ENCODE measurements at regions not wholly inside any gene's neighbourhood (a gene's known extent, or its start where the extent isn't known, plus 50 kb on each side); places are given as distances from the start of the nearest gene placed in this dataset.

DNA sequence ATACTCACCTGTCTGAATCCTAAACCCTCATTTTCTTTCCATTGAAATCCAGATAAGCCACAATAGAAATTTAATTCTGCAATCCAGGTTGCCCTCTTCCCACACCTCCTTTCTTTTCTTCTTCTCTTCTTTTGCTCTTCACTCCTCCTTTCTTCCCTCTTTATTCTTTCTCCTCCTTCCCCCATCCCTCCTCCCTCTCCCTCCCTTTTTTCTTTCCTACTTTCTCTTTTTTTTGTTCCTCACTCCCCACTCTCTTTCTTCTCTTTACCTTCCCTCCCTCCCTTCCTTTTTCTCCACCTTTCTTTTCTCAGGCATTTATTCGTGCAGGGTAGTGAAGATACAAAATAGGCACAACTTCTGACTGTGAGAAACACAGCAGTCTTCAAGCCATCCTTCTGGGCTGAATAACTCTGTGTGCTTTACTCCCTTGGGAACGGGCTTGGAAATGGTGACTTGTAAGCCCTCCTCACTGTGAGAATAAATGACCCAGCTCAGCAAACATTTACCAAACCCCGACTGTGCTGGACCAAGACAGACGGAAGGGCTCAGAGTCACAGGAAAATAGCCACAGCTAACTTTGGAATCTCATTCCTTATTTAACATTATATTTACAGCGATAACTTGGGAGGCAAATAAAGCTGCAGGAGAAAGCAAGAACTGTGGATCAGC lies 140.8 kb downstream of the HAPSTR1 start:
- Mint-ChIP-seq H3K27me3 (ENCODE audit: low read depth) (no peaks in the 10 kb centered on the region; the same call in 1 of the 2 replicates), H3K4me1 (peaks cover 10% of the 10 kb centered on the region), H3K9me3 (peaks cover under 1% of the 10 kb centered on the region; the same call in 1 of the 2 replicates), H3K36me3 (no peaks in the 10 kb centered on the region), H3K27ac (peak overlapping the region; percentile 31; the same call in 1 of the 2 replicates), H3K4me3 (no peak overlapping the region)
- POLR2A ChIA-PET, result no interaction called here
- DNase-seq (ENCODE audit: low spot score) (no peak), ATAC-seq (peak; percentile 32)
- no peak for TF ChIP-seq RORB (CRISPR knock-in tag; IDR thresholded peaks at IDR 0.05)
- no peak for TF ChIP-seq JUN (CRISPR knock-in tag; IDR thresholded peaks at IDR 0.05)
- TF ChIP-seq FOXP1 (CRISPR knock-in tag; IDR thresholded peaks at IDR 0.05; ENCODE audit: borderline replicate concordance), result no peak
- no peak for TF ChIP-seq JAZF1 (CRISPR knock-in tag; IDR thresholded peaks at IDR 0.05)
- no peak for TF ChIP-seq ZBTB21 (CRISPR knock-in tag; IDR thresholded peaks at IDR 0.05; ENCODE audit: borderline replicate concordance)
- no peak for TF ChIP-seq ZNF138 (CRISPR knock-in tag; conservative IDR thresholded peaks at IDR 0.05)
- TF ChIP-seq ZNF423 (CRISPR knock-in tag; IDR thresholded peaks at IDR 0.05), result no peak
- no peak for TF ChIP-seq NFE2L1 (CRISPR knock-in tag; IDR thresholded peaks at IDR 0.05)
- TF ChIP-seq, protein P1, sequence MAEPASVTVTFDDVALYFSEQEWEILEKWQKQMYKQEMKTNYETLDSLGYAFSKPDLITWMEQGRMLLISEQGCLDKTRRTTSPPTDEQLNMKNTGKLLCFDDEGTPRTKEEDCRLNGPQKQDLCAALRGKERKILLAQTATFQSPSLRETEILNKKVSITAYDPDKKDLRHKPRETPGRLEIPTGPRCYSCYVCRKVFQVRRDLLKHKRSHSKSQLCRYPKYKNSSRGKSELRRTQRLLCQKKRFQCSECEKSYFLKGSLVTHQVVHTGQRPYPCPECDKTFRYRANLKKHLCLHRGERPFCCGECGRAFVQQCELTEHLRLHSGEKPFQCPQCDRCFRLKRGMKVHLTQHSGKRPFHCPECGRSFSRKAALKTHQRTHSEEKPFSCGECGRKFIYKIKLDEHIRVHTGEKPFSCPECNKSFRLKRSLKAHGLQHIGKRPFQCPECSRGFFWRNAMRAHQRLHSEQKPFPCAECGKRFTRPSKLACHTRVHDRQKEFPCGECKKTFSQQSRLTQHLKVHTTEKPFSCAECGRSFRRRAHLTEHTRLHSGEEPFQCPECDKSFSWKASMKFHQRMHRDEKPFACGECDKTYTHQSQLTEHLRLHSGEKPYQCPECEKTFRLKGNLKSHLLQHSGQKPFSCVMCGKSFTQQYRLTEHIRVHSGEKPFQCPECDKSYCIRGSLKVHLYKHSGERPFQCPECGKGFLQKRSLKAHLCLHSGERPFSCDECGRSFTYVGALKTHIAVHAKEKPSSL (CRISPR knock-in tag; conservative IDR thresholded peaks at IDR 0.05), result no peak
- no peak for TF ChIP-seq ZNF396 (CRISPR knock-in tag; IDR thresholded peaks at IDR 0.05; ENCODE audit: borderline replicate concordance)
- TF ChIP-seq, protein P2, sequence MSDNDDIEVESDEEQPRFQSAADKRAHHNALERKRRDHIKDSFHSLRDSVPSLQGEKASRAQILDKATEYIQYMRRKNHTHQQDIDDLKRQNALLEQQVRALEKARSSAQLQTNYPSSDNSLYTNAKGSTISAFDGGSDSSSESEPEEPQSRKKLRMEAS (CRISPR knock-in tag; IDR thresholded peaks at IDR 0.05), result no peak
- no peak for TF ChIP-seq GABPB1 (CRISPR knock-in tag; IDR thresholded peaks at IDR 0.05)
- no peak for TF ChIP-seq SMAD3 (CRISPR knock-in tag; IDR thresholded peaks at IDR 0.05; ENCODE audit: borderline replicate concordance)
- CTCF ChIA-PET, result interaction anchor here (0.9 kb wide), 1 partner anchor 93 kb away, joined by 4 read pairs; no protein-coding TSS in a partner anchor

DNA sequence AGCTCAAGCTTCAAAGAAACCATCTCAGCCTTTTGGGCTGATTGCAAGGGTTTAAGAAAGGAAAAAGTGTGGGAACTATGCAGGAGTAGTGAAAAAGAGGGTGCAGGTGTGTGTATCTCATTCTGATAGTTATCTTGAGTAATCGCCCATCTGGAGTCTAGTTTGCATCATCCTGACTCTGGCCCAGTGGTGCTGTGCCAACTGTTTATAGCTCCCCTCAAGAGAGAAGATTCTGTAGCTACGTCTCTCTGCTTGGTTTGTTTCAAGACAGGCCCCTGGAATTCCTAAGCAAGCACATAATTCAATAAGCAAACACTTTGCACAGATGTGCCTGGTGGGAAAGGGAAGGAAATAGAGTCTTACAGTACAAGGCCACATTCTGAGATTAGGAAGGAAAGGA lies 144.4 kb downstream of the HAPSTR1 start:
- H3K4me3 Mint-ChIP-seq, result no peak overlapping the region
- DNase-seq (ENCODE audit: low spot score), result no peak
- TF ChIP-seq ZNF423 (CRISPR knock-in tag; IDR thresholded peaks at IDR 0.05) (no peak), ESRRA (CRISPR knock-in tag; IDR thresholded peaks at IDR 0.05; ENCODE audit: borderline replicate concordance) (no peak)
- H3K27ac Mint-ChIP-seq, result no peak overlapping the region
- POLR2A ChIA-PET, result interaction anchor here (0.5 kb wide), 1 partner anchor 95 kb away, joined by 3 read pairs; no protein-coding TSS in a partner anchor
- H3K4me1 Mint-ChIP-seq, result peaks cover 10% of the 10 kb centered on the region
- ATAC-seq, result no peak
- no peaks in the 10 kb centered on the region; the same call in 1 of the 2 replicates for H3K27me3 Mint-ChIP-seq (ENCODE audit: low read depth)
- H3K9me3 Mint-ChIP-seq, result peaks cover 14% of the 10 kb centered on the region
- CTCF ChIA-PET, result interaction anchor here (1.1 to 1.7 kb wide), 3 partner anchors 12 to 96 kb away, joined by 6 to 10 read pairs (median 9); no protein-coding TSS in a partner anchor
- peaks cover 3% of the 10 kb centered on the region; the same call in 1 of the 2 replicates for H3K36me3 Mint-ChIP-seq

DNA sequence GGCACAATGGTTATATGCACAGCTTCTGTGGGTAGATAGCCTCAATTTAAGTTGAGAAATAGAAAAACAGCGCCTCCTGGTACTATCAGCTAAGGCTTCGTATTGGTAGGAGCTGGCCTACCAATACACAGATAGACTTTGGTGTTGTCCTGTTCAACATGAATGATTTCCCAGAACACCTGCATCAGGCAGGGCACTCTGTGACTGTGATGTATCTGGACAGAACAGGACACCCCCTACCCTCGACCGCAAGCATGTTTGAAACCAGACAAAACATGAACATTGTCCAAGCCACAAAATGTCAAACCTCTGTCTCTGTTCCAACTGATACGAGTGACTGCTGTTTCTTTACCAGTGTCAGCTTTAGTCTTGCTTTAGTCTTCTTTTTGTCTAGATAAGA lies 144.9 kb downstream of the HAPSTR1 start:
- ChIA-PET CTCF (interaction anchor here (0.7 to 1.7 kb wide), 4 partner anchors 11 to 96 kb away, joined by 4 to 10 read pairs (median 8); no protein-coding TSS in a partner anchor), POLR2A (interaction anchor here (0.5 kb wide), 1 partner anchor 96 kb away, joined by 3 read pairs; no protein-coding TSS in a partner anchor)
- TF ChIP-seq SOX15 (CRISPR knock-in tag; IDR thresholded peaks at IDR 0.05), result no peak
- TF ChIP-seq ZNF317 (CRISPR knock-in tag; IDR thresholded peaks at IDR 0.05; ENCODE audit: borderline replicate concordance, low read depth), result no peak
- no peak for TF ChIP-seq FOXJ3 (CRISPR knock-in tag; IDR thresholded peaks at IDR 0.05; ENCODE audit: borderline replicate concordance)
- no peak for TF ChIP-seq ELF4 (CRISPR knock-in tag; IDR thresholded peaks at IDR 0.05; ENCODE audit: low read depth)
- TF ChIP-seq, protein P3, sequence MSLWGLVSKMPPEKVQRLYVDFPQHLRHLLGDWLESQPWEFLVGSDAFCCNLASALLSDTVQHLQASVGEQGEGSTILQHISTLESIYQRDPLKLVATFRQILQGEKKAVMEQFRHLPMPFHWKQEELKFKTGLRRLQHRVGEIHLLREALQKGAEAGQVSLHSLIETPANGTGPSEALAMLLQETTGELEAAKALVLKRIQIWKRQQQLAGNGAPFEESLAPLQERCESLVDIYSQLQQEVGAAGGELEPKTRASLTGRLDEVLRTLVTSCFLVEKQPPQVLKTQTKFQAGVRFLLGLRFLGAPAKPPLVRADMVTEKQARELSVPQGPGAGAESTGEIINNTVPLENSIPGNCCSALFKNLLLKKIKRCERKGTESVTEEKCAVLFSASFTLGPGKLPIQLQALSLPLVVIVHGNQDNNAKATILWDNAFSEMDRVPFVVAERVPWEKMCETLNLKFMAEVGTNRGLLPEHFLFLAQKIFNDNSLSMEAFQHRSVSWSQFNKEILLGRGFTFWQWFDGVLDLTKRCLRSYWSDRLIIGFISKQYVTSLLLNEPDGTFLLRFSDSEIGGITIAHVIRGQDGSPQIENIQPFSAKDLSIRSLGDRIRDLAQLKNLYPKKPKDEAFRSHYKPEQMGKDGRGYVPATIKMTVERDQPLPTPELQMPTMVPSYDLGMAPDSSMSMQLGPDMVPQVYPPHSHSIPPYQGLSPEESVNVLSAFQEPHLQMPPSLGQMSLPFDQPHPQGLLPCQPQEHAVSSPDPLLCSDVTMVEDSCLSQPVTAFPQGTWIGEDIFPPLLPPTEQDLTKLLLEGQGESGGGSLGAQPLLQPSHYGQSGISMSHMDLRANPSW (CRISPR knock-in tag; conservative IDR thresholded peaks at IDR 0.05; ENCODE audit: low read depth), result no peak
- no peak for TF ChIP-seq TEAD4 (CRISPR knock-in tag; IDR thresholded peaks at IDR 0.05)
- no peak for TF ChIP-seq EMX1 (CRISPR knock-in tag; IDR thresholded peaks at IDR 0.05)
- no peak for TF ChIP-seq FOXK1 (CRISPR knock-in tag; IDR thresholded peaks at IDR 0.05)
- TF ChIP-seq, protein P4, sequence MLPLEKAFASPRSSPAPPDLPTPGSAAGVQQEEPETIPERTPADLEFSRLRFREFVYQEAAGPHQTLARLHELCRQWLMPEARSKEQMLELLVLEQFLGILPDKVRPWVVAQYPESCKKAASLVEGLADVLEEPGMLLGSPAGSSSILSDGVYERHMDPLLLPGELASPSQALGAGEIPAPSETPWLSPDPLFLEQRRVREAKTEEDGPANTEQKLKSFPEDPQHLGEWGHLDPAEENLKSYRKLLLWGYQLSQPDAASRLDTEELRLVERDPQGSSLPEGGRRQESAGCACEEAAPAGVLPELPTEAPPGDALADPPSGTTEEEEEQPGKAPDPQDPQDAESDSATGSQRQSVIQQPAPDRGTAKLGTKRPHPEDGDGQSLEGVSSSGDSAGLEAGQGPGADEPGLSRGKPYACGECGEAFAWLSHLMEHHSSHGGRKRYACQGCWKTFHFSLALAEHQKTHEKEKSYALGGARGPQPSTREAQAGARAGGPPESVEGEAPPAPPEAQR (CRISPR knock-in tag; IDR thresholded peaks at IDR 0.05), result no peak
- Mint-ChIP-seq H3K27ac (no peak overlapping the region), H3K9me3 (peaks cover 16% of the 10 kb centered on the region), H3K27me3 (ENCODE audit: low read depth) (no peaks in the 10 kb centered on the region; the same call in 1 of the 2 replicates), H3K4me3 (no peak overlapping the region), H3K36me3 (peaks cover 3% of the 10 kb centered on the region; the same call in 1 of the 2 replicates), H3K4me1 (peaks cover 10% of the 10 kb centered on the region)
- no peak for ATAC-seq
- DNase-seq (ENCODE audit: low spot score), result no peak

Data from WTC11 (cell line).